IMR-90 (cell line): ENCODE measurements at regions not wholly inside any gene's neighbourhood (a gene's known extent, or its start where the extent isn't known, plus 50 kb on each side); places are given as distances from the start of the nearest gene placed in this dataset.

Source experiments
- ATAC-seq: fragments of 200-7000 bp; cut with Tn5 transposase; 2 replicates; pipeline ENCODE4 v1.9.1; 2020; ENCODE audit warnings: low read depth, mild to moderate bottlenecking, moderate library complexity
- BruUV-seq: library from RNA; stranded (reverse); fragments of 400-500 nt; replicated peaks from 2 replicates; lab custom pipeline; 2021; lab: Mats Ljungman, UMichigan
- CTCF ChIA-PET: fragments of 300-600 bp; formaldehyde crosslinking; extraction: SDS; loops from one replicate; lab custom pipeline; 2021; ENCODE audit warnings: antibody characterized with exemption; lab: Yijun Ruan, JAX
- POLR2A ChIA-PET: fragments of 300-600 bp; sonication (Branson Sonifier 250); formaldehyde crosslinking; loops from one replicate; lab custom pipeline; 2022; ENCODE audit warnings: antibody characterized with exemption; ENCODE audit not compliant: unreplicated experiment; lab: Charles Lee
- DNase-seq: peaks from one replicate; pipeline ENCODE4 v3.0.0; 2013
- H2AFZ ChIP-seq: replicated peaks from 2 replicates; pipeline ENCODE3; 2013; ENCODE audit warnings: low read length, mild to moderate bottlenecking; ENCODE audit not compliant: poor library complexity
- H2AK5ac ChIP-seq: 2 replicates; pipeline ENCODE4 v1.6.1; 2013; ENCODE audit warnings: low read depth, low read length, inconsistent platforms
- H2AK9ac ChIP-seq: replicated peaks from 2 replicates; pipeline ENCODE3; 2013; ENCODE audit warnings: mild to moderate bottlenecking, low read depth, low read length, moderate library complexity; ENCODE audit not compliant: poor library complexity
- H2BK120ac ChIP-seq: 2 replicates; pipeline ENCODE4 v1.6.1; 2013; ENCODE audit warnings: low read depth, low read length, inconsistent platforms
- H2BK15ac ChIP-seq: 3 replicates; pipeline ENCODE4 v1.6.1; 2013; ENCODE audit warnings: low read depth, low read length, inconsistent platforms
- H2BK20ac ChIP-seq: 2 replicates; pipeline ENCODE4 v1.6.1; 2013; ENCODE audit warnings: low read depth, mild to moderate bottlenecking, inconsistent platforms, low read length, moderate library complexity
- H2BK5ac ChIP-seq: 2 replicates; pipeline ENCODE4 v1.6.1; 2013; ENCODE audit warnings: mild to moderate bottlenecking, low read depth, low read length, inconsistent platforms; ENCODE audit not compliant: poor library complexity, severe bottlenecking
- H3K14ac ChIP-seq: replicated peaks from 2 replicates; pipeline ENCODE4 v1.6.1; 2013; ENCODE audit warnings: low read depth, low read length, inconsistent platforms
- H3K18ac ChIP-seq: 2 replicates; pipeline ENCODE4 v1.6.1; 2013; ENCODE audit warnings: low read depth, low read length, control low read depth
- H3K23ac ChIP-seq: 2 replicates; pipeline ENCODE4 v1.6.1; 2013; ENCODE audit warnings: low read depth, low read length, inconsistent platforms
- H3K27ac ChIP-seq: 2 replicates; pipeline ENCODE4 v1.5.1; 2013; ENCODE audit warnings: mild to moderate bottlenecking, control low read depth, low read length; ENCODE audit not compliant: insufficient read depth
- H3K27me3 ChIP-seq: 2 replicates; pipeline ENCODE4 v1.6.1; 2013; ENCODE audit warnings: low read length; ENCODE audit not compliant: control insufficient read depth, insufficient read depth
- H3K36me3 ChIP-seq: 2 replicates; pipeline ENCODE4 v1.6.1; 2013; ENCODE audit warnings: low read length, mixed read lengths; ENCODE audit not compliant: control insufficient read depth, insufficient read depth
- H3K4ac ChIP-seq: 2 replicates; pipeline ENCODE4 v1.6.1; 2013; ENCODE audit warnings: low read depth, low read length, inconsistent platforms
- H3K4me1 ChIP-seq: 2 replicates; pipeline ENCODE4 v1.6.1; 2013; ENCODE audit warnings: low read length, mixed read lengths; ENCODE audit not compliant: control insufficient read depth, insufficient read depth
- H3K4me2 ChIP-seq: 2 replicates; pipeline ENCODE4 v1.6.1; 2013; ENCODE audit warnings: low read depth, mild to moderate bottlenecking, control low read depth, low read length, moderate library complexity
- H3K4me3 ChIP-seq: 2 replicates; pipeline ENCODE4 v1.5.1; 2013; ENCODE audit warnings: low read depth, mild to moderate bottlenecking, control low read depth, low read length, moderate library complexity; ENCODE audit not compliant: insufficient read depth
- H3K56ac ChIP-seq: 2 replicates; pipeline ENCODE4 v1.6.1; 2013; ENCODE audit warnings: low read length, inconsistent platforms; ENCODE audit not compliant: insufficient read depth; ENCODE audit errors: extremely low read depth
- H3K79me1 ChIP-seq, 2 experiments: 2 replicates each; pipeline ENCODE4 v1.6.1; 2013; ENCODE audit warnings: low read length in 2 of 2, inconsistent platforms in 1 of 2, low read depth in 1 of 2
- H3K9ac ChIP-seq: 2 replicates; pipeline ENCODE4 v1.6.1; 2013; ENCODE audit warnings: low read depth, low read length, control low read depth
- H3K9me1 ChIP-seq: 2 replicates; pipeline ENCODE4 v1.6.1; 2013; ENCODE audit warnings: low read length, inconsistent platforms; ENCODE audit not compliant: insufficient read depth
- H3K9me3 ChIP-seq: 2 replicates; pipeline ENCODE4 v1.6.1; 2013; ENCODE audit warnings: low read length; ENCODE audit not compliant: control insufficient read depth, insufficient read depth
- H4K20me1 ChIP-seq: 2 replicates; pipeline ENCODE4 v1.6.1; 2013; ENCODE audit warnings: low read length, inconsistent platforms; ENCODE audit not compliant: insufficient read depth
- H4K5ac ChIP-seq: 2 replicates; pipeline ENCODE4 v1.6.1; 2013; ENCODE audit warnings: mild to moderate bottlenecking, low read depth, low read length, control low read depth
- H4K8ac ChIP-seq, 2 experiments: 2 replicates each; pipeline ENCODE4 v1.6.1; 2013; ENCODE audit warnings: low read depth in 2 of 2, low read length in 2 of 2, control low read depth in 1 of 2, inconsistent platforms in 1 of 2
- H4K91ac ChIP-seq: 2 replicates; pipeline ENCODE4 v1.6.1; 2013; ENCODE audit warnings: low read depth, low read length, inconsistent platforms; ENCODE audit not compliant: insufficient read depth
- POLR2A ChIP-seq: IDR thresholded peaks from 2 replicates; pipeline ENCODE4 v1.6.1; 2012; ENCODE audit warnings: mild to moderate bottlenecking, low read depth, low read length
- RAD21 ChIP-seq: IDR thresholded peaks from 2 replicates; pipeline ENCODE4 v1.6.1; 2012; ENCODE audit warnings: low read length, improper control_type of control experiment
- RCOR1 ChIP-seq: IDR thresholded peaks from 2 replicates; pipeline ENCODE4 v1.6.1; 2012; ENCODE audit warnings: mild to moderate bottlenecking, low read length, improper control_type of control experiment; ENCODE audit not compliant: insufficient replicate concordance
- SMC3 ChIP-seq: fragments of 150-350 bp; IDR thresholded peaks from 2 replicates; pipeline ENCODE4 v1.6.1; 2016; ENCODE audit warnings: low read depth, mild to moderate bottlenecking, antibody characterized with exemption, low read length, moderate library complexity
- WGBS, 2 experiments: methylation state at CpG; one replicate each; pipeline versions ENCODE4 v1.1.5 to v1.1.7; 2013; ENCODE audit warnings: missing lambda C conversion rate in 2 of 2; ENCODE audit not compliant: insufficient read length in 1 of 2; ENCODE audit errors: extremely low coverage in 2 of 2; 5-methylcytosine and 5-hydroxymethylcytosine counted together
- dilution Hi-C: fragments of 300-500 bp; cut with HindIII; formaldehyde crosslinking; loops from one replicate; pipeline ENCODE4 v1.14.3; 2018; ENCODE audit warnings: low sequenced_read_pairs; ENCODE audit not compliant: unreplicated experiment
- in situ Hi-C: fragments of 300-500 bp; cut with MboI; formaldehyde crosslinking; loops from 3 replicates; pipeline ENCODE4 v1.14.3; 2019; ENCODE audit warnings: low sequenced_read_pairs, inconsistent platforms, mixed read lengths
- intact Hi-C: fragments of 100-400 bp; cut with micrococcal nuclease; formaldehyde crosslinking; loops from 2 replicates; pipeline ENCODE4 v1.10.0; 2022

DNA sequence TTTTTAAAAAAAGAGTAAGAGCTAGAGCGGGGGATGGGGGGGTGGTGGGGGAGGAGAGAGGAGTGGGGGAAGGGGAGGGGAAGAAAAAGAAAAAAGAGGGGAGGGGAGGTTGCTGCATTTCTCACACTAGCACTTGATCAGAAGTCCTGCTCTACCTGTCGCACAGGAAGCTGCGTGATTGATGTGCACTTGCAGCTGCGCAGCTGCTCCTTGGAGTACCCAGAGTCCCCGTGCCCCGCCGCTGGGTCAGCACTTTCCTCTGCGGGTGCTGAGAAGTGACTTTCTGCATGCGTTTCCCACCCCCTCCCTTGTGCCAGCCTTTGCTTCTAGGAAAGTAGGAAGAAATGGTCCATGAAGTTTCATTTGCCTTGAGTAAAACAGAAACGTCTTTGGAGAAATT, 297.3 kb downstream of the ETAA1 start:
- dilution Hi-C loops: no loop called here
- CTCF ChIA-PET: no interaction called here

More for the DNA sequence above, 297.3 kb downstream of the ETAA1 start:
- WGBS, 2 experiments: 23% methylated on average over 3 of the region's 10 CpGs; no CpG with 5 or more reads in 1 of the 2 experiments
- Histone ChIP-seq H3K36me3 (no peaks in the 10 kb centered on the region), H2AK5ac (no peak overlapping the region), H2AK9ac (no peak overlapping the region), H2BK120ac (no peak overlapping the region), H3K79me1 (no peaks in the 10 kb centered on the region), H3K9ac (no peak overlapping the region), H4K91ac (no peak overlapping the region), H3K18ac (no peak overlapping the region), H4K8ac (no peak overlapping the region), H3K14ac (no peak overlapping the region), H4K20me1 (no peaks in the 10 kb centered on the region), H3K9me1 (no peaks in the 10 kb centered on the region), H3K27me3 (peaks cover 1% of the 10 kb centered on the region; the same call in 1 of the 2 replicates), H3K23ac (no peak overlapping the region), H3K4me1 (no peaks in the 10 kb centered on the region), H2AFZ (no peak overlapping the region), H3K27ac (no peak overlapping the region), H4K5ac (no peak overlapping the region), H2BK15ac (no peak overlapping the region), H3K56ac (no peak overlapping the region), H2BK20ac (no peak overlapping the region), H3K4ac (no peak overlapping the region), H3K4me3 (no peak overlapping the region), H3K9me3 (no peaks in the 10 kb centered on the region), H3K4me2 (no peak overlapping the region), H2BK5ac (no peak overlapping the region)
- DNase-seq: no peak
- BruUV-seq: no TSS peak
- intact Hi-C loops: no loop called here
- ATAC-seq: no peak
- in situ Hi-C loops: no loop called here
- POLR2A ChIA-PET: no interaction called here
- TF ChIP-seq RAD21: no peak
- TF ChIP-seq SMC3: no peak
- no peak for TF ChIP-seq RCOR1
- no peak for TF ChIP-seq POLR2A
